HCT116 (cell line): ENCODE measurements at regions not wholly inside any gene's neighbourhood (a gene's known extent, or its start where the extent isn't known, plus 50 kb on each side); places are given as distances from the start of the nearest gene placed in this dataset.

Source experiments
- ATAC-seq: fragments of 200-7000 bp; cut with Tn5 transposase; 2 replicates; pipeline ENCODE4 v1.9.1; 2020; ENCODE audit warnings: mild to moderate bottlenecking, moderate library complexity
- BruUV-seq: library from RNA; stranded (reverse); fragments of 400-500 nt; replicated peaks from 2 replicates; lab custom pipeline; 2021; lab: Mats Ljungman, UMichigan
- CTCF ChIA-PET: fragments of 300-600 bp; sonication (Branson Sonifier 250); formaldehyde crosslinking; loops from one replicate; lab custom pipeline; 2021; ENCODE audit warnings: antibody characterized with exemption; lab: Charles Lee
- POLR2A ChIA-PET: fragments of 300-600, 350-600 bp; sonication (Branson Sonifier 250); formaldehyde crosslinking; loops from one replicate; lab custom pipeline; 2021; ENCODE audit warnings: antibody characterized with exemption; lab: Charles Lee
- RAD21 ChIA-PET, 2 experiments: fragments of 300-600 bp; sonication (Branson Sonifier 250); formaldehyde crosslinking; loops; one replicate each; lab custom pipeline; 2023; ENCODE audit warnings: low total read pairs in 2 of 2; ENCODE audit not compliant: uncharacterized antibody in 2 of 2, unreplicated experiment in 2 of 2, low non-redundant PET in 1 of 2; lab: Charles Lee
- DNase-seq: peaks from one replicate; pipeline ENCODE4 v3.0.0-alpha.2; 2010; ENCODE audit warnings: low read depth, low spot score
- H2AFZ ChIP-seq: fragments of 200-600 bp; shearing (Covaris generic), sonication (generic); 2 replicates; pipeline ENCODE4 v1.6.1; 2017; ENCODE audit warnings: low read depth, mixed run types, mixed read lengths, antibody characterized with exemption, low read length; ENCODE audit not compliant: poor library complexity, severe bottlenecking
- H3K27ac ChIP-seq: 2 replicates; pipeline ENCODE4 v1.5.1; 2012; ENCODE audit warnings: low read depth, low read length
- H3K27me3 ChIP-seq: fragments of 200-600 bp; sonication (generic); 2 replicates; pipeline ENCODE4 v1.6.1; 2016; ENCODE audit warnings: mixed run types, low read length, mixed read lengths; ENCODE audit not compliant: insufficient read depth
- H3K36me3 ChIP-seq, 2 experiments: fragments of 200-500 bp in 1 of 2; fragments of 200-600 bp in 1 of 2; sonication (Bioruptor generic) in 1 of 2; sonication (generic) in 1 of 2; 2 replicates each; pipeline versions ENCODE4 v1.5.1 to v1.6.1; 2014 to 2016; ENCODE audit warnings: low read length in 2 of 2, inconsistent platforms in 1 of 2, mixed read lengths in 1 of 2, mixed run types in 1 of 2; ENCODE audit not compliant: insufficient read depth in 2 of 2, control insufficient read depth in 1 of 2
- H3K4me1 ChIP-seq, 2 experiments: fragments of 200-600 bp in 1 of 2; sonication (generic) in 1 of 2; 2 replicates each; pipeline versions ENCODE4 v1.5.1 to v1.6.1; 2012 to 2017; ENCODE audit warnings: low read length in 2 of 2, inconsistent platforms in 1 of 2, mild to moderate bottlenecking in 1 of 2, mixed read lengths in 1 of 2, mixed run types in 1 of 2, moderate library complexity in 1 of 2; ENCODE audit not compliant: insufficient read depth in 2 of 2, control insufficient read depth in 1 of 2
- H3K4me2 ChIP-seq: fragments of 200-600 bp; sonication (generic); 2 replicates; pipeline ENCODE4 v1.6.1; 2017; ENCODE audit warnings: mixed run types, low read length, mixed read lengths
- H3K4me3 ChIP-seq, 2 experiments: fragments of 200-600 bp in 1 of 2; sonication (generic) in 1 of 2; replicated peaks in 1 of 2; 2 replicates each; pipeline ENCODE4 v1.5.1; 2011 to 2016; ENCODE audit warnings: low read length in 2 of 2, control low read depth in 1 of 2, low read depth in 1 of 2, mild to moderate bottlenecking in 1 of 2, mixed read lengths in 1 of 2, mixed run types in 1 of 2
- H3K79me2 ChIP-seq: fragments of 200-600 bp; sonication (generic); 2 replicates; pipeline ENCODE4 v1.6.1; 2017; ENCODE audit warnings: mild to moderate bottlenecking, mixed run types, low read length, moderate library complexity, mixed read lengths; ENCODE audit not compliant: insufficient read depth
- H3K9ac ChIP-seq: fragments of 200-600 bp; sonication (generic); 2 replicates; pipeline ENCODE4 v1.6.1; 2016; ENCODE audit warnings: low read length, mixed read lengths
- H3K9me2 ChIP-seq: fragments of 200-600 bp; sonication (generic), shearing (Covaris generic); 2 replicates; pipeline ENCODE4 v1.6.1; 2017; ENCODE audit warnings: mixed run types, mild to moderate bottlenecking, moderate library complexity; ENCODE audit not compliant: insufficient read depth
- H3K9me3 ChIP-seq, 2 experiments: fragments of 200-500 bp in 1 of 2; fragments of 200-600 bp in 1 of 2; sonication (Bioruptor generic) in 1 of 2; sonication (generic) in 1 of 2; 2 replicates each; pipeline ENCODE4 v1.6.1; 2014 to 2017; ENCODE audit warnings: low read length in 2 of 2, mixed read lengths in 2 of 2, inconsistent platforms in 1 of 2, low read depth in 1 of 2, mild to moderate bottlenecking in 1 of 2, mixed run types in 1 of 2, moderate library complexity in 1 of 2; ENCODE audit not compliant: control insufficient read depth in 1 of 2, insufficient read depth in 1 of 2
- H4K20me1 ChIP-seq: fragments of 200-600 bp; sonication (generic), shearing (Covaris generic); 2 replicates; pipeline ENCODE4 v1.6.1; 2017; ENCODE audit warnings: mixed run types, mild to moderate bottlenecking, moderate library complexity; ENCODE audit not compliant: insufficient read depth
- JUND ChIP-seq: IDR thresholded peaks from 2 replicates; pipeline ENCODE4 v1.6.1; 2012
- ZFX ChIP-seq: fragments of 450-650 bp; IDR thresholded peaks from 2 replicates; pipeline ENCODE4 v1.6.1; 2017
- intact Hi-C: fragments of 100-400 bp; cut with micrococcal nuclease; formaldehyde crosslinking; loops from 2 replicates; pipeline ENCODE4 v1.10.0; 2022

GRCh38 chr2:105188343-105188742 is 53.2 kb upstream of the GPR45 start:
- Histone ChIP-seq H3K27ac (no peak overlapping the region), H3K4me2 (no peak overlapping the region), H4K20me1 (no peaks in the 10 kb centered on the region), H2AFZ (no peak overlapping the region), H3K9ac (no peak overlapping the region), H3K79me2 (no peaks in the 10 kb centered on the region), H3K36me3 (no peaks in the 10 kb centered on the region), H3K9me3 (peaks cover 0 to 4% of the 10 kb centered on the region in 2 experiments; a peak in 1 of 4 replicates), H3K4me1 (peaks cover 0 to 6% of the 10 kb centered on the region in 2 experiments; a peak in 1 of 4 replicates), H3K4me3 (no peak overlapping the region), H3K9me2 (no peaks in the 10 kb centered on the region), H3K27me3 (no peaks in the 10 kb centered on the region)
- POLR2A ChIA-PET, result no interaction called here
- BruUV-seq, result no TSS peak
- intact Hi-C loops, result no loop called here
- RAD21 ChIA-PET, result no interaction called here
- CTCF ChIA-PET, result interaction anchor here (0.7 to 1.7 kb wide), 2 partner anchors 9 to 50 kb away, joined by 4 to 9 read pairs; no protein-coding TSS in a partner anchor
- TF ChIP-seq ZFX (no peak), JUND (no peak)
- ATAC-seq, result no peak
- DNase-seq, result no peak
